Activated naive CD8-positive, alpha-beta T cell treated with anti-CD3 and anti-CD28 coated beads for 36 hours (primary cell): ENCODE measurements at regions not wholly inside any gene's neighbourhood (a gene's known extent, or its start where the extent isn't known, plus 50 kb on each side); places are given as distances from the start of the nearest gene placed in this dataset.

Experiments
- DNase-seq: peaks from one replicate; pipeline ENCODE4 v3.0.0; 2021
- H3K27ac Mint-ChIP-seq: one replicate; pipeline ENCODE4 v1.8.0; 2022; ENCODE audit warnings: mild to moderate bottlenecking, moderate library complexity, mixed read lengths
- H3K27me3 Mint-ChIP-seq: one replicate; pipeline ENCODE4 v1.8.0; 2022; ENCODE audit warnings: mild to moderate bottlenecking, mixed read lengths
- H3K36me3 Mint-ChIP-seq: one replicate; pipeline ENCODE4 v1.8.0; 2021; ENCODE audit warnings: mild to moderate bottlenecking, mixed read lengths
- H3K4me1 Mint-ChIP-seq: one replicate; pipeline ENCODE4 v1.8.0; 2021; ENCODE audit warnings: mixed read lengths
- H3K4me3 Mint-ChIP-seq: one replicate; pipeline ENCODE4 v1.8.0; 2022; ENCODE audit warnings: mild to moderate bottlenecking, moderate library complexity, mixed read lengths
- H3K9me3 Mint-ChIP-seq: one replicate; pipeline ENCODE4 v1.8.0; 2022; ENCODE audit warnings: mixed read lengths

DNA sequence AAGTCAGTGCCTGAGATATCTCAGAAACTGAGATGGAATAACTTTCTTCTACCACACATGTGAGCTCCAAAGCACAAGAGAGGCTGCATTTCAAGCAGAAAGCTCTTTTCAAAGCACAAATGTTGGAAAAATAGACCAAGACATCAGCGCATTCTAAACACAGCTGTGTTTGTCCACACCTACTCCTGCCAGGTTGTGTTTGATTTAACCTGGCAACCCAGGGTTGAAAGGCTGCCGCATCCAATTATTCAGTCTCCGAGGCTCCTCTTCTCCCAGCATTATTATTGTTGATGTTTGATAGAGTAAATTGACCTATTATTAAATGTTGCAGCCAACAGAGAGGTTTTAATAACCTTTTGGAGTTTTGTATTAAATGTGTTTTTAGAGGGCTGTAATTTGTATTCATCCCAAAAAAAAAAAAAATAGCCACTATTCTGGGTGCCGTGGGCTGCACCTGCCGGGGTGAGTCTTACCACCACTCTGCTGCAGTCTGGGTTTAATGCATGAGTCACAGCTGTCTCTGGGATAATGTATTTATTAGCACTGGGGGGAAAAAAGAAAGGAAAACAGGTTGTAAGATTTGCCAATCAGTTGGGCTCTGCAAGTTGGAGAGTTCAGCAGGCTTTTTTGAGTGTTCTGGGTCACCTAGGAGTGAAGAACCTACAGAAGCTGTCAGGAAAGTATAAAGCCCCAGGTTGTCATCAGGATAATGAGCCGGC is 105.2 kb upstream of the NOCT start:
- Mint-ChIP-seq H3K4me1 (no peaks in the 10 kb centered on the region), H3K36me3 (no peaks in the 10 kb centered on the region), H3K9me3 (no peaks in the 10 kb centered on the region), H3K4me3 (no peak overlapping the region), H3K27ac (no peak overlapping the region), H3K27me3 (no peaks in the 10 kb centered on the region)
- DNase-seq, result no peak

DNA sequence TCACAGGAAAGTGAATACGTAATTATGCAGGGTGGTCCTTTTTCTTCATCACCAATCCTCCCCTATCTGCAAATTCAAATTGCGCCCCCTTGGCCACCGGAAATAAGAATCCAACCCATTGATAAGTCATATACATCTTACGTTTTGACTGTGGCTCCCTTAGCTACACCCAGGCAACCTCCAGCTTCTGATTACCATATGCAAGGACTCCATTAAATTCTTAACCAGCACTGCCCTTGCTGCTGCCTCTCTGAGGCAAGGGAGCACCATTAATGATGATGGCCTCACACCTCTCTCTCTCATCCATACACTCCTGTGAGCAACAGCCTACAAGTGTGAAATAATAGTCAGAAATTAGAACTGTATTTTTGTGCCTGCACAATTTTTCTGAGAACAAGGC is 106.0 kb upstream of the NOCT start:
- no peaks in the 10 kb centered on the region for H3K9me3 Mint-ChIP-seq
- no peaks in the 10 kb centered on the region for H3K4me1 Mint-ChIP-seq
- no peak for DNase-seq
- no peaks in the 10 kb centered on the region for H3K27me3 Mint-ChIP-seq
- H3K27ac Mint-ChIP-seq, result no peak overlapping the region
- H3K36me3 Mint-ChIP-seq, result no peaks in the 10 kb centered on the region
- H3K4me3 Mint-ChIP-seq, result no peak overlapping the region

DNA sequence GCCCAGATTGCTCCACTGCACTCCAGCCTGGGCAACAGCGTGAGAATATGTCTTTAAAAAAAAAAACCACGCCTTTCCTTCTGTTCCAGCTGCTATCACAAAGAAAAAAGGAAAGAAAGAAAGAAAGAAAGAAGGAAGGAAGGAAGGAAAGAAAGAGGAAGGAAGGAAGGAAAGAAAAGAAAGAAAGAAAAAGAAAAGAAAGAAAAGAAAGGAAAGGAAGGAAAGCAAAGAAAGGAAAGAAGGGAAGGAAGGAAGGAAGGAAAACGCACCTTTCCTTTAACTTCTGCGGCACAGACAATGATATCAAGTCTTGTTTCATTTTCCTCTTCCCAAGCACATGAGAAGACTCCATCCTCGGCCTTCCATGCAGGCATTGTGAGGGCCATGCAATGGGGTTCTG is 107.4 kb upstream of the NOCT start:
- no peaks in the 10 kb centered on the region for H3K36me3 Mint-ChIP-seq
- H3K4me3 Mint-ChIP-seq, result no peak overlapping the region
- H3K9me3 Mint-ChIP-seq, result no peaks in the 10 kb centered on the region
- no peaks in the 10 kb centered on the region for H3K27me3 Mint-ChIP-seq
- no peak overlapping the region for H3K27ac Mint-ChIP-seq
- no peaks in the 10 kb centered on the region for H3K4me1 Mint-ChIP-seq
- DNase-seq, result no peak

DNA sequence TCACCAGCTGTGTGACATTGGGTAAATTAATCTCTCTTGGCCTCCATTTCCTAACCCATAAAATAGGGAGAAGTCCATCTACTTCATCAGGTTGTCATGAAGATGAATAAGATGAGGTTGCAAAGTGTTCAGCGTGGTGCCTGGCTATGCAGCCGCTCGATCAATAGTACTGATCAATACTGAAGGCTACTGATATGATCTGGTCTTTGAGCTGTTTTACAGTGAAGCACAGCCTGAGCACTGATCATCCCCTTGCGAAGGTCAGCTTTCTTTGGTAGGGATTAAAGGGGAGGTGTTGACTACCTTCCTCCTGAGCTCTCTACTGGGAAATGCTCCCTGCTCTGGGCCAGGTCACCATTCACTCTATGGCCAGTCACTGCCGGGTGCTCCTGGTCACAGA is 108.4 kb upstream of the NOCT start:
- Mint-ChIP-seq H3K4me3 (no peak overlapping the region), H3K4me1 (no peaks in the 10 kb centered on the region), H3K27me3 (no peaks in the 10 kb centered on the region), H3K36me3 (no peaks in the 10 kb centered on the region), H3K27ac (no peak overlapping the region), H3K9me3 (no peaks in the 10 kb centered on the region)
- DNase-seq, result no peak

DNA sequence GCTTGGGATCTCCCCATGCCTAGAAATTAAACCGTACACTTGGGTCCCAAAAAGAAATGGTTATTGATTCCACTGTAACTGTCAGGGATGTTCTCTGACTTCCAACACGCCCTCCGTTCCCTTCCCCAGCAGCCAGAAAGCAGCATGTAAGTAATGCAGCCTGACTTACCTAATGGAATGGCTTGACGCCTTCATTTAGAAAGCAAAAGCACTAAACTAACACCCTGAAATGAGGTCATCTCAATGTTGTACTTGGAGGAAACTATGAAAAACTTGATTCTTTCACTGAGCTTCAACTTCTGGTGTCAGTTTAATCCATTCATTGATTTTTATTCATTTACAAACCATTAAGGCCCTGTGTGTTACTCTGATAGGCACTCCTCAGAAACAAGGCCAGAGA is 110.8 kb upstream of the NOCT start:
- Mint-ChIP-seq H3K9me3 (no peaks in the 10 kb centered on the region), H3K27ac (no peak overlapping the region), H3K4me3 (no peak overlapping the region), H3K36me3 (no peaks in the 10 kb centered on the region), H3K27me3 (no peaks in the 10 kb centered on the region), H3K4me1 (no peaks in the 10 kb centered on the region)
- no peak for DNase-seq

DNA sequence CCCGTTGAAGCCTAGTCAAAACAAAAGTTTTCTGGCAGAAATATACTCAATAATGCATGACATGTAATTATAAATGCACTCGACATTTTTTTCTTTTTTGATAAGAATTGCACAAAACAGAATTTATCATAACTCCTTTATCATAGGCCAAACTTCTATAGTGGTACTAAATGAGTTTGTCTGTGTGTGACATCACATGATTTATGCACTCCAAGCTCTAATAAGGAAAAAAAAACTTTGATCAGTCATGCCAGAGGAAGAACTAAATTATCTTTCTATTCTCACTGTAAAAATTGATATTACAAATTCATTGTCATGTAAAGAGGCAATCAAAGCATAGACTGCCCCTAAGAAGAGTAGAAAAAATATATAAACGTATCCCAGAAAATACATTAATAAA is 112.4 kb upstream of the NOCT start:
- no peaks in the 10 kb centered on the region for H3K9me3 Mint-ChIP-seq
- no peaks in the 10 kb centered on the region for H3K4me1 Mint-ChIP-seq
- no peaks in the 10 kb centered on the region for H3K36me3 Mint-ChIP-seq
- DNase-seq, result no peak
- no peaks in the 10 kb centered on the region for H3K27me3 Mint-ChIP-seq
- H3K4me3 Mint-ChIP-seq, result no peak overlapping the region
- H3K27ac Mint-ChIP-seq, result no peak overlapping the region

DNA sequence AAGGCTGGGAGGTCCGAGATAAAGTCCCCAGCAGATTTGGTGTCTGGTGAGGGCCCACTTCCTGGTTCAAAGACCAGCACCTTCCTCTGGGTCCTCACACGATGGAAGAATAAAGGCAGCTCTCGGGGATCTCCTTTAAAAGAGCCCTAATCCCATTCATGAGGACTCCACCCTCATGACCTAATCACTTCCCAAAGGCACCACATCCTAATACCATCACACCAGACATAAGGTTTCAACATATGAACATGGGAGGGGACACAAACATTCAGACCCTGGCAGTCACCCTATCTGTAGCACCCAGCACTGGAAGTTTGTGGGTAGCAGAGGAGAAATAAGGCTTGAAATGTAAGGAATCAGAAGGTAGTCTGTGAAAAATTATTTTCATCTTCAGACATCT is 112.9 kb upstream of the NOCT start:
- Mint-ChIP-seq H3K4me3 (no peak overlapping the region), H3K27ac (no peak overlapping the region), H3K27me3 (peaks cover 3% of the 10 kb centered on the region), H3K36me3 (no peaks in the 10 kb centered on the region), H3K4me1 (peaks cover 2% of the 10 kb centered on the region), H3K9me3 (no peaks in the 10 kb centered on the region)
- no peak for DNase-seq

DNA sequence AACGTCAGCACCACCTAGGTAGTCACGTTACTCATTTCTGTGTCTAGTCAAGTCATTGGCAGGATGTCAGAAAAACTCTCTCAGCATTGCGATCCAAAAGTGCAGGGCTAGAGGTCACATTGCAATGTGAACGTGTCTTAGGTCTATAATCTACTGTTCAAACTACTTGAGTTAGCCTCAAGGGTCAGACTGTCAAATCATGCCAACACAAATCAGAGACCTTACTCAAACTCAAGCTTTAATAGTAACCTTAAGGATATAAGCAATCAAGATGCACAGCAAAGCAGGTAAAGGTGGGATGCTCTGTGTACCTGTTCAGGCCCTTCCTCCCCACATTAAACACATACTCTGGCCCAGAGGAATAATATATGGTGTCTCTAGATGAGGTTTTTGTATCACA is 114.4 kb upstream of the NOCT start:
- no peak overlapping the region for H3K4me3 Mint-ChIP-seq

DNA sequence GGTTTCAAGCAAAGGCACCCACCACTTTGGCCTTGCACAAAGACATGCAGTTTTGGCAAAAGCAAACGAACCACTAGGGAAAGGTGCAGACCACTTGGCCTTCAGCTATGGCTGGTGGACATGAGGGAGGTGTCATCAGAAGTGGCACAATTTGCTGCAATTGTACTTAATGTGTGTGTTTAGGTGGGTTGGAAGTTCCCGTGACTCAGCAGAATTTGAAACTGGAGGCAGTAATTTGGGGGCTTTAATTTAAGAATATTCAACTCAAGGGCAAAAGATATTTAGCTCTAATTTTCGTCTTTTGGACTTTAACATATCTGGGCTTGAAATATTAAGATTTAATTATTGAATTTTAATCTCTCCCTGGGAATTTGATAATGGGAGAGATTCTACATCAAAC is 115.6 kb upstream of the NOCT start:
- Mint-ChIP-seq H3K27ac (no peak overlapping the region), H3K36me3 (no peaks in the 10 kb centered on the region), H3K4me3 (no peak overlapping the region), H3K4me1 (peaks cover 3% of the 10 kb centered on the region), H3K9me3 (no peaks in the 10 kb centered on the region), H3K27me3 (peaks cover 11% of the 10 kb centered on the region)
- DNase-seq, result no peak

More for the DNA sequence above, 114.4 kb upstream of the NOCT start:
- no peak overlapping the region for H3K27ac Mint-ChIP-seq
- DNase-seq, result no peak
- H3K9me3 Mint-ChIP-seq, result no peaks in the 10 kb centered on the region
- H3K36me3 Mint-ChIP-seq, result no peaks in the 10 kb centered on the region
- peaks cover 3% of the 10 kb centered on the region for H3K4me1 Mint-ChIP-seq
- H3K27me3 Mint-ChIP-seq, result peaks cover 5% of the 10 kb centered on the region

DNA sequence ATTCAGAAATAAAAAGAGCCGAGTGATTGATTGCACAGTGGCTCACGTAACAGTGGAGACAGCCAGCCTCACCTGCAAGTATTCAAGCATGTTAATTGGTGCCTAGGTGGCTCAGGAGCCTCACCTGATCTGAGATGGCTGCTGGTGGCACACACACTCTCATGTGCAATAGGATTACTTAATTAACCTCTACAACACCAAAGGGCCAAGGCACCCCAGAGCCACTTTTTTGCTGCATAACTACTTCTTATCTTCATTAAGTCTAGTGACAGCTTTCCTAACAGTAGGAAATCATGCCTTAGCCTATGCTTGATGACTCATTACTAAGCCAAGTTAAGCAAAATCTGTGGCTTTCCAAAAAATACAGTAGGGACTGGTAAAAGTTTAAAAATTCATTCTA is 117.3 kb upstream of the NOCT start:
- H3K9me3 Mint-ChIP-seq, result no peaks in the 10 kb centered on the region
- peaks cover 11% of the 10 kb centered on the region for H3K27me3 Mint-ChIP-seq
- H3K27ac Mint-ChIP-seq, result no peak overlapping the region
- no peaks in the 10 kb centered on the region for H3K36me3 Mint-ChIP-seq
- DNase-seq, result no peak
- H3K4me3 Mint-ChIP-seq, result no peak overlapping the region
- peaks cover 3% of the 10 kb centered on the region for H3K4me1 Mint-ChIP-seq

DNA sequence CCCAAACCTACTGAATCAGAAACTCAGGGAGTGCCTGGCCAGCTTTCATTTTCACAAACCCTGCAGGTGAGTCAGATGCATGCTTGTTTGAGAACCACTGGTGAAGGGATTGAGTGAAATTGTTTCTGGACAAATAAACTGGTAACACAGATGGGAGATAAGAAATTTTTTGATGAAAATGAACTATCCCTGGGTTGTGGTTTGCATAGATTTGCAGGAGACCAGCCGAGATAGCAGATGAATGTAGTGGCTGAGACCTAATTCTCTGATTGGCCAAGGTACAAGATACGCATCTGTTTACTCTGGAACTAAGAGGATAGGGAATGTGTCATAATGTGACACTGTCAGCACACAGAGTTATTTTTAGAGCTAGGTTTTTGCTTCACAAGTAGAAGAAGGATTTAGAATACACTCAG is 117.8 kb upstream of the NOCT start:
- Mint-ChIP-seq H3K27me3 (peaks cover 11% of the 10 kb centered on the region), H3K36me3 (no peaks in the 10 kb centered on the region), H3K27ac (no peak overlapping the region)

DNA sequence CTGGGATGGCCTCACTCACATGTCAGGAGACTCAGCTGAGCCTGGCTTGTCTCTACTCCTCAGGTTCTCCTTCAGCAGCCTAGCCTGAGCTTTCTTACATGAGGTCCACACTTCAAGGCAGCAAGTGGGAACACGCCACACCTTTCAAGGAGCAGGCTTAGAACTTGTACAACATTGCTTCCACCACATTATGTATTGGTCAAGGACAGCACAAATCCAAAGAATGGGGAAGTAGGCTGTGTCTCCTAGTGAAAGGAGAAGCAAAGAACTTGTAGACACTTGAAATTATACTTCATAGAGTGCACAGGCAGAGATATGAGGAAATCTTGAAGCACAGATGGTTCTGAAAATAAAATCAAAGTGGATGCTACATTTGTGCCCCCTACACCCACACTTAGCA is 120.9 kb upstream of the NOCT start:
- peaks cover 11% of the 10 kb centered on the region for H3K27me3 Mint-ChIP-seq
- H3K27ac Mint-ChIP-seq, result no peak overlapping the region
- no peak overlapping the region for H3K4me3 Mint-ChIP-seq
- peaks cover 11% of the 10 kb centered on the region for H3K4me1 Mint-ChIP-seq
- DNase-seq, result no peak
- no peaks in the 10 kb centered on the region for H3K9me3 Mint-ChIP-seq
- no peaks in the 10 kb centered on the region for H3K36me3 Mint-ChIP-seq

More for the DNA sequence above, 117.8 kb upstream of the NOCT start:
- no peak overlapping the region for H3K4me3 Mint-ChIP-seq
- peak; percentile 3 for DNase-seq
- peaks cover 3% of the 10 kb centered on the region for H3K4me1 Mint-ChIP-seq
- no peaks in the 10 kb centered on the region for H3K9me3 Mint-ChIP-seq

DNA sequence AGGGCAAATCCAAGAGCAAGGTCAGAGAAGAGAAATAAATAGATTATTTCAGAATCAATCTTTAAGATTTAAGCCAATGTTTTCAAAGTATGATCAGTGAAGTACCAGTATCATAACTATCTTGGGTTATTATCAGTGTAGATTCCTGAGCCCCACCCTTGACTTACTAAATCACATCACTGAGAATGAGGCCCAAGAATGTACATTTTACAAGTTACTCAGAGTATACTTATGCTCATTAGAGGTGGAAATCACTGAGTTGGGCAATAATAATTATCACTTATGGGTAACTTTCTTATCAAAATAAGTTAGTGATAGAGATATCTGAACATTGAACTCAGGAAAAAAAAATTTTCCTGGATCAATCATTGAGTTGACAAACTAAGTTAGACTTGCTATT is 121.6 kb upstream of the NOCT start:
- H3K27me3 Mint-ChIP-seq, result peaks cover 11% of the 10 kb centered on the region
- H3K36me3 Mint-ChIP-seq, result no peaks in the 10 kb centered on the region
- H3K4me3 Mint-ChIP-seq, result no peak overlapping the region
- no peak for DNase-seq
- H3K9me3 Mint-ChIP-seq, result no peaks in the 10 kb centered on the region
- no peak overlapping the region for H3K27ac Mint-ChIP-seq
- H3K4me1 Mint-ChIP-seq, result peaks cover 11% of the 10 kb centered on the region

DNA sequence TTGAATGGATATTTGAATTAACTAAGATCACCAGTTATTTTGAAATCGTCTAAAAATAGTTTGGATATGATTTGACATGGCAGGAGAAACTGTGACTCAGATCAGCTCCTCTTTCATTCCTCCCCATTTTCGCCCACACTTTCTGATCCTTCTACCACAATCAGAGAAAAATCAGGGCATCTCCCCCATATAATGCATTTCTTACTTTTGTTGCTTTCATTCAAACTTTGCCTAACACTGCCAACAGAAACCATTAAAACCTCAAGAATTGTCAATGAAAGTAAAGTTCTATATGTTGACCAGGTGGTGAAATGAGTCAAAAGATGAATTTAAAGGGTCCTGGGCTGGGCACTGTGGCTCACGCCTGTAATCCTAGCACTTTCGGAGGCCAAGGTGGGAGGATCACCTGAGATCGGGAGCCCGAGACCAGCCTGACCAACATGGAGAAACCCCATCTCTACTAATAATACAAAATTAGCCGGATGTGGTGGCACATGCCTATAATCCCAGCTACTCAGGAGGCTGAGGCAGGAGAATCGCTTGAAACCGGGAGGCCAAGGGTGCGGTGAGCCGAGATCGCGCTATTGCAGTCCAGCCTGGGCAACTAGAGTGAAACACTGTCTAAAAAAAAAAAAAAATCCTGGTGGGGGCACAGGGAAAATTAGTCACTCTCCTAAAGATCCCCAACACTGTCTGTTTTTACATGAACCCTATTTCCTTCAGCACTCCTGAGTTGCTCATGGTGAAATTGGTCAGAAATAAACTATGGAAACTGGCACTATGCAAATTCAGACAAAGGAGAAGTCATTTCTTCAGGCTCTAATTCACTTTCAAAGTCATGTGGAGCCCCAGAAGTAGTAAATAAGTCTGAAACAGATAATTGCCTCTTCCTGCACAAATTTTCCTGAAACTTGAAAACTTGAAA is 122.8 kb upstream of the NOCT start:
- Mint-ChIP-seq H3K27me3 (peaks cover 9% of the 10 kb centered on the region), H3K27ac (no peak overlapping the region), H3K4me3 (no peak overlapping the region), H3K4me1 (peaks cover 9% of the 10 kb centered on the region), H3K36me3 (no peaks in the 10 kb centered on the region), H3K9me3 (no peaks in the 10 kb centered on the region)
- no peak for DNase-seq

DNA sequence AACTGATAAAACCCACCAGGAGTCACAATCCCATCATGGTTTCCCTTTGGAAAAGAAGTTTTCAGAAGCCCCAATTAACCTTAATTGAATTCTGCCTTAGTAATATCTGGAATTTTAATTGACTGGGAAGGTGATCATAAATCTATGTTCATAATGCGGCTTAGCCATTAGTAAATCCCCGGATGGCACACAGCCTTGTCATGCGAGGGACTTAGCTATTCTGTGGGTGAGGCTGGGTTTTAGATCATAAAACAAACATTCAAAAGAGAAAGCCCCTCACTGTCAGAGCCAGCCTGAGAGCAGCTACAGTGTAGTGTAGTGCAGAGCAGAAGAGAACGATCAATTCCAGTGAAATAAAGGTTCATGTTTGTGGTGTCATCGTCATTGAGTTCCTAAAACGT is 124.0 kb upstream of the NOCT start:
- Mint-ChIP-seq H3K36me3 (no peaks in the 10 kb centered on the region), H3K9me3 (no peaks in the 10 kb centered on the region), H3K27ac (no peak overlapping the region), H3K4me1 (peaks cover 8% of the 10 kb centered on the region), H3K27me3 (peaks cover 7% of the 10 kb centered on the region), H3K4me3 (no peak overlapping the region)
- DNase-seq, result no peak
